IMR-90 (cell line): ENCODE measurements at regions not wholly inside any gene's neighbourhood (a gene's known extent, or its start where the extent isn't known, plus 50 kb on each side); places are given as distances from the start of the nearest gene placed in this dataset.

ENCODE experiments used
- BHLHE40 ChIP-seq: fragments of 150-350 bp; IDR thresholded peaks from 2 replicates; pipeline ENCODE4 v1.6.1; 2016; ENCODE audit warnings: mild to moderate bottlenecking, low read depth, low read length
- CEBPB ChIP-seq: IDR thresholded peaks from 2 replicates; pipeline ENCODE4 v1.6.1; 2012; ENCODE audit warnings: low read depth, low read length, improper control_type of control experiment
- CTCF ChIP-seq: conservative IDR thresholded peaks from 2 replicates; pipeline ENCODE4 v1.5.1; 2012; ENCODE audit warnings: mild to moderate bottlenecking, low read depth, low read length, improper control_type of control experiment
- POLR2A ChIP-seq: IDR thresholded peaks from 2 replicates; pipeline ENCODE4 v1.6.1; 2012; ENCODE audit warnings: mild to moderate bottlenecking, low read depth, low read length
- SMC3 ChIP-seq: fragments of 150-350 bp; IDR thresholded peaks from 2 replicates; pipeline ENCODE4 v1.6.1; 2016; ENCODE audit warnings: low read depth, mild to moderate bottlenecking, antibody characterized with exemption, low read length, moderate library complexity
- TF ChIP-seq, protein P1 (sequence below): fragments of 150-350 bp; IDR thresholded peaks from 2 replicates; pipeline ENCODE4 v1.6.1; 2017; ENCODE audit warnings: mild to moderate bottlenecking, antibody characterized with exemption, low read length, low read depth

- TF ChIP-seq POLR2A (no peak), CTCF (no peak), SMC3 (no peak), CEBPB (no peak), BHLHE40 (no peak)
- TF ChIP-seq, protein P1, sequence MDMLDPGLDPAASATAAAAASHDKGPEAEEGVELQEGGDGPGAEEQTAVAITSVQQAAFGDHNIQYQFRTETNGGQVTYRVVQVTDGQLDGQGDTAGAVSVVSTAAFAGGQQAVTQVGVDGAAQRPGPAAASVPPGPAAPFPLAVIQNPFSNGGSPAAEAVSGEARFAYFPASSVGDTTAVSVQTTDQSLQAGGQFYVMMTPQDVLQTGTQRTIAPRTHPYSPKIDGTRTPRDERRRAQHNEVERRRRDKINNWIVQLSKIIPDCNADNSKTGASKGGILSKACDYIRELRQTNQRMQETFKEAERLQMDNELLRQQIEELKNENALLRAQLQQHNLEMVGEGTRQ: no peak
Measured at GRCh38 chr1:30603081-30603858, 120.1 kb downstream of the MATN1 start.
